ENCODE measurements at regions not wholly inside any gene's neighbourhood (a gene's known extent, or its start where the extent isn't known, plus 50 kb on each side); places are given as distances from the start of the nearest gene placed in this dataset.

DNA sequence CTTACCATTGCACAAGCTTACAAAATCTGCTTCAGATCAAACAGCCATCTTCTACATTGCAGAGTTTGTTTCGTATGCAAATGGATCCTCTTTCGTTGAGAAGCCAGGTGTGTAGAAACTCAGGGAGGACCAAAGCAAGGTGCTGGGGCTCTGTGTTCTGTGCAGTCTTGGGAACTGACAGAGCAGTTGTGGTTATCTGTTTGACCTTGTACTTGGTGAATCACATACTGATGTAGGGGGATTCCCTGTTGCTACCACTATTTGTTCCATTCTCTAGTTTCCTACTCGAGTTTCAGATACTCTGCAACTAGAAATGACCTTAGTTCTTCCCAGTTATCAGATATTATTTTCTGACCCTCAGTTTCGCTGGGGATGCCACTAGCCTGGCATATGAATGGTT, 95.2 kb upstream of the CLDN10 start:
- Mint-ChIP-seq H3K27ac (no peak overlapping the region), H3K9me3 (peaks cover 21 to 25% of the 10 kb centered on the region in 2 experiments), H3K36me3 (ENCODE audit: insufficient read depth in 1 of 3, low read depth in 3 of 3) (peaks cover 9 to 26% (median 14%) of the 10 kb centered on the region in 3 experiments), H3K27me3 (ENCODE audit: low read depth) (peaks cover 2% of the 10 kb centered on the region), H3K4me1 (peaks cover under 1% of the 10 kb centered on the region in 2 experiments), H3K4me3 (no peak overlapping the region)
- DNase-seq: no peak
- no peak overlapping the region for H2BK12ac ChIP-seq (ENCODE audit: insufficient read length, low read depth, low read length)
- no peak overlapping the region for H3T11ph ChIP-seq (ENCODE audit: low read length)
- no peaks in the 10 kb centered on the region for H3K23me2 ChIP-seq (ENCODE audit: insufficient read length, low read depth, low read length, poor library complexity, severe bottlenecking)
- no peak overlapping the region for H3K56ac ChIP-seq (ENCODE audit: insufficient read length, low read depth, low read length)
- no peak overlapping the region for H2AFZ ChIP-seq (ENCODE audit: low read length)
- H4K91ac ChIP-seq (ENCODE audit: insufficient read length, low read depth, low read length): no peak overlapping the region
- H4K8ac ChIP-seq (replicated peaks; ENCODE audit: insufficient read length, low read depth, low read length): no peak overlapping the region
- no peaks in the 10 kb centered on the region for H3K9me3 ChIP-seq (ENCODE audit: control insufficient read depth, low read depth, low read length)
- no peaks in the 10 kb centered on the region for H3K79me1 ChIP-seq (ENCODE audit: insufficient read depth, low read depth, low read length, poor library complexity, severe bottlenecking)
- H3K4me2 ChIP-seq (ENCODE audit: insufficient read depth, insufficient read length, low read length): no peak overlapping the region
- H2BK15ac ChIP-seq (ENCODE audit: low read depth, low read length): no peak overlapping the region
- H3K4me1 ChIP-seq (ENCODE audit: insufficient read depth, low read length): no peaks in the 10 kb centered on the region
- no peaks in the 10 kb centered on the region for H4K20me1 ChIP-seq (ENCODE audit: control insufficient read depth, insufficient read depth, insufficient read length)
- H3K4ac ChIP-seq (ENCODE audit: low read depth, low read length): no peak overlapping the region
- H3K9ac ChIP-seq (ENCODE audit: extremely low read depth, insufficient read length, low read length): no peak overlapping the region
- H2BK5ac ChIP-seq (ENCODE audit: insufficient read length, low read length): no peak overlapping the region
- no peaks in the 10 kb centered on the region for H3K79me2 ChIP-seq (ENCODE audit: insufficient read depth, low read length)
- TF ChIP-seq, protein P1, sequence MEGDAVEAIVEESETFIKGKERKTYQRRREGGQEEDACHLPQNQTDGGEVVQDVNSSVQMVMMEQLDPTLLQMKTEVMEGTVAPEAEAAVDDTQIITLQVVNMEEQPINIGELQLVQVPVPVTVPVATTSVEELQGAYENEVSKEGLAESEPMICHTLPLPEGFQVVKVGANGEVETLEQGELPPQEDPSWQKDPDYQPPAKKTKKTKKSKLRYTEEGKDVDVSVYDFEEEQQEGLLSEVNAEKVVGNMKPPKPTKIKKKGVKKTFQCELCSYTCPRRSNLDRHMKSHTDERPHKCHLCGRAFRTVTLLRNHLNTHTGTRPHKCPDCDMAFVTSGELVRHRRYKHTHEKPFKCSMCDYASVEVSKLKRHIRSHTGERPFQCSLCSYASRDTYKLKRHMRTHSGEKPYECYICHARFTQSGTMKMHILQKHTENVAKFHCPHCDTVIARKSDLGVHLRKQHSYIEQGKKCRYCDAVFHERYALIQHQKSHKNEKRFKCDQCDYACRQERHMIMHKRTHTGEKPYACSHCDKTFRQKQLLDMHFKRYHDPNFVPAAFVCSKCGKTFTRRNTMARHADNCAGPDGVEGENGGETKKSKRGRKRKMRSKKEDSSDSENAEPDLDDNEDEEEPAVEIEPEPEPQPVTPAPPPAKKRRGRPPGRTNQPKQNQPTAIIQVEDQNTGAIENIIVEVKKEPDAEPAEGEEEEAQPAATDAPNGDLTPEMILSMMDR (conservative IDR thresholded peaks at IDR 0.05): no peak
- no peak overlapping the region for H2BK120ac ChIP-seq (ENCODE audit: low read depth, low read length, poor library complexity, severe bottlenecking)
- no peak overlapping the region for H2BK20ac ChIP-seq (ENCODE audit: low read depth, low read length, poor library complexity, severe bottlenecking)
- no peak overlapping the region for H4K5ac ChIP-seq (ENCODE audit: insufficient read length, low read depth, low read length)
- no peak overlapping the region for H3K23ac ChIP-seq (ENCODE audit: insufficient read length, low read depth, low read length)
- H2AK5ac ChIP-seq (ENCODE audit: insufficient read length, low read length): no peak overlapping the region
- no peak overlapping the region for H3K14ac ChIP-seq (ENCODE audit: insufficient read depth, low read length)
- no peaks in the 10 kb centered on the region for H3K27me3 ChIP-seq (ENCODE audit: insufficient read depth, low read length)
- H3K18ac ChIP-seq (ENCODE audit: insufficient read length, low read depth, low read length): no peak overlapping the region
- no CpG with 5 or more reads among the region's 4 CpGs for WGBS (ENCODE audit: extremely low coverage, insufficient read length, low lambda C conversion rate)
- no peak overlapping the region for H3K27ac ChIP-seq (ENCODE audit: insufficient read length, low read depth, low read length)

Data from H9 (cell line).